Right atrium auricular region (tissue), 2 donors: ENCODE measurements at regions not wholly inside any gene's neighbourhood (a gene's known extent, or its start where the extent isn't known, plus 50 kb on each side); places are given as distances from the start of the nearest gene placed in this dataset.

Experiments
- DNase-seq: peaks from one replicate; pipeline ENCODE4 v3.0.0-alpha.2; 2019; ENCODE audit warnings: low spot score
- H3K27ac ChIP-seq, 2 donors: fragments of 200-600 bp; sonication (generic); 1 replicate in 1 of 2; 2 replicates in 1 of 2; pipeline ENCODE4 v1.5.1; 2016 to 2019
- H3K27me3 ChIP-seq, 2 donors: fragments of 200-600 bp; sonication (generic); one replicate each; pipeline versions ENCODE4 v1.5.1 to v1.6.0; 2017 to 2019
- H3K36me3 ChIP-seq: fragments of 200-600 bp; sonication (generic); one replicate; pipeline ENCODE4 v1.5.1; 2016
- H3K4me1 ChIP-seq, 2 donors: fragments of 200-600 bp; sonication (generic); one replicate each; pipeline versions ENCODE4 v1.5.1 to v1.6.0; 2017 to 2019
- H3K4me3 ChIP-seq, 2 donors: fragments of 200-600 bp; sonication (generic); 1 replicate in 1 of 2; 2 replicates in 1 of 2; pipeline ENCODE4 v1.5.1; 2017 to 2019; ENCODE audit warnings: mild to moderate bottlenecking in 1 of 2, moderate library complexity in 1 of 2
- H3K9me3 ChIP-seq, 2 donors: fragments of 200-600 bp; sonication (generic); one replicate each; pipeline ENCODE4 v1.5.1; 2019
- CTCF ChIP-seq, 2 donors: fragments of 200-600 bp; sonication (generic); IDR thresholded peaks; one replicate each; pipeline ENCODE4 v1.5.1; 2019; ENCODE audit warnings: antibody characterized with exemption in 2 of 2

GRCh38 chr3:194738254-194739093 is 52.8 kb downstream of the FAM43A start:
- Histone ChIP-seq H3K4me1 (peaks cover 0 to 20% of the 10 kb centered on the region in 2 donors), H3K27me3 (no peaks in the 10 kb centered on the region), H3K4me3 (no peak overlapping the region), H3K36me3 (no peaks in the 10 kb centered on the region), H3K27ac (peak overlapping the region; percentile 46 to 61), H3K9me3 (peaks cover 0 to 12% of the 10 kb centered on the region in 2 donors)
- no peak for TF ChIP-seq CTCF (IDR thresholded peaks at IDR 0.05)
- DNase-seq, result no peak

- TF ChIP-seq CTCF (IDR thresholded peaks at IDR 0.05), result no peak
- DNase-seq, result no peak
- Histone ChIP-seq H3K36me3 (no peaks in the 10 kb centered on the region), H3K27ac (no peak overlapping the region), H3K27me3 (no peaks in the 10 kb centered on the region), H3K9me3 (peaks cover 0 to 11% of the 10 kb centered on the region in 2 donors), H3K4me1 (peaks cover 0 to 20% of the 10 kb centered on the region in 2 donors), H3K4me3 (no peak overlapping the region)
These were observed 54.0 kb downstream of the FAM43A start for GRCh38 chr3:194739498-194740284.

GRCh38 chr3:194740859-194741491 is 55.3 kb downstream of the FAM43A start:
- H3K27ac ChIP-seq, result no peak overlapping the region
- H3K9me3 ChIP-seq, result no peaks in the 10 kb centered on the region
- peaks cover 0 to 20% of the 10 kb centered on the region in 2 donors for H3K4me1 ChIP-seq
- no peak for TF ChIP-seq CTCF (IDR thresholded peaks at IDR 0.05)
- no peak for DNase-seq
- H3K36me3 ChIP-seq, result no peaks in the 10 kb centered on the region
- no peak overlapping the region for H3K4me3 ChIP-seq
- H3K27me3 ChIP-seq, result no peaks in the 10 kb centered on the region

GRCh38 chr3:194741916-194742315 is 56.2 kb downstream of the FAM43A start:
- no peak for TF ChIP-seq CTCF (IDR thresholded peaks at IDR 0.05)
- Histone ChIP-seq H3K27ac (no peak overlapping the region), H3K4me1 (peaks cover 0 to 20% of the 10 kb centered on the region in 2 donors), H3K4me3 (no peak overlapping the region), H3K36me3 (no peaks in the 10 kb centered on the region), H3K9me3 (no peaks in the 10 kb centered on the region), H3K27me3 (no peaks in the 10 kb centered on the region)
- DNase-seq, result no peak

- no peak for TF ChIP-seq CTCF (IDR thresholded peaks at IDR 0.05)
- Histone ChIP-seq H3K36me3 (no peaks in the 10 kb centered on the region), H3K27me3 (no peaks in the 10 kb centered on the region), H3K27ac (no peak overlapping the region), H3K4me1 (no peaks in the 10 kb centered on the region), H3K4me3 (no peak overlapping the region), H3K9me3 (no peaks in the 10 kb centered on the region)
- DNase-seq, result no peak
These were observed 59.1 kb downstream of the FAM43A start for GRCh38 chr3:194744826-194745225.
